K562 (cell line): ENCODE measurements at regions not wholly inside any gene's neighbourhood (a gene's known extent, or its start where the extent isn't known, plus 50 kb on each side); places are given as distances from the start of the nearest gene placed in this dataset.

Source experiments
- ATAC-seq: fragments of 200-7000 bp; cut with Tn5 transposase; 3 replicates; pipeline ENCODE4 v1.9.1; 2020; ENCODE audit warnings: moderate library complexity
- BruUV-seq: library from RNA; stranded (reverse); fragments of 400-500 nt; replicated peaks from 2 replicates; lab custom pipeline; 2021; lab: Mats Ljungman, UMichigan
- CTCF ChIA-PET: fragments of 300-600 bp; formaldehyde crosslinking; extraction: SDS; loops from one replicate; lab custom pipeline; 2021; ENCODE audit warnings: low intra/inter-chr PET ratio; lab: Yijun Ruan, JAX
- POLR2A ChIA-PET: fragments of 300-600, 350-650 bp; sonication (Branson Sonifier 250); formaldehyde crosslinking; extraction: SDS; loops from one replicate; lab custom pipeline; 2021; ENCODE audit warnings: antibody characterized with exemption, inconsistent platforms; lab: Yijun Ruan, JAX
- DNase-seq, 4 experiments: peaks; one replicate each; pipeline versions ENCODE4 v3.0.0 to v3.0.0-alpha.2; 2011 to 2018; ENCODE audit warnings: low spot score in 3 of 4, mixed read lengths in 3 of 4; ENCODE audit errors: extremely low read depth in 1 of 4
- FAIRE-seq: peaks from 2 replicates; lab custom pipeline; 2011; peaks lifted over from hg19 to GRCh38; lab: Jason Lieb, UNC
- H2AFZ ChIP-seq: 2 replicates; pipeline ENCODE4 v1.6.0; 2011; ENCODE audit warnings: low read depth, low read length, control low read depth, inconsistent platforms
- H3K27ac ChIP-seq: fragments of 200-600 bp; 3 replicates; pipeline ENCODE4 v1.8.0; 2011; ENCODE audit warnings: low read depth, mild to moderate bottlenecking, control low read depth, inconsistent platforms, low read length, moderate library complexity, mixed read lengths; ENCODE audit errors: extremely low read depth
- H3K27me3 ChIP-seq, 2 experiments: fragments of 300-600 bp in 1 of 2; 2 replicates in 1 of 2; 3 replicates in 1 of 2; pipeline versions ENCODE4 v1.6.0 to v1.8.0; 2011; ENCODE audit warnings: inconsistent platforms in 2 of 2, low read length in 2 of 2, mild to moderate bottlenecking in 1 of 2, mixed read lengths in 1 of 2, moderate library complexity in 1 of 2; ENCODE audit not compliant: control insufficient read depth in 2 of 2, insufficient read depth in 2 of 2
- H3K36me3 ChIP-seq: fragments of 300-600 bp; 3 replicates; pipeline ENCODE4 v1.8.0; 2011; ENCODE audit warnings: mild to moderate bottlenecking, low read length, inconsistent platforms; ENCODE audit not compliant: control insufficient read depth, insufficient read depth
- H3K4me1 ChIP-seq, 2 experiments: fragments of 200-600 bp in 1 of 2; replicated peaks in 1 of 2; 2 replicates in 1 of 2; 3 replicates in 1 of 2; pipeline versions ENCODE4 v1.5.1 to v1.8.0; 2011; ENCODE audit warnings: inconsistent platforms in 2 of 2, low read length in 2 of 2, mild to moderate bottlenecking in 1 of 2, mixed read lengths in 1 of 2, moderate library complexity in 1 of 2; ENCODE audit not compliant: control insufficient read depth in 2 of 2, insufficient read depth in 2 of 2
- H3K4me2 ChIP-seq: 2 replicates; pipeline ENCODE4 v1.6.1; 2011; ENCODE audit warnings: low read length, control low read depth, inconsistent platforms, mixed read lengths; ENCODE audit not compliant: insufficient read depth
- H3K4me3 ChIP-seq: fragments of 200-600 bp; sonication (generic), shearing (Covaris generic); 2 replicates; pipeline ENCODE4 v1.5.1; 2016; ENCODE audit warnings: control low read depth, inconsistent platforms
- H3K79me2 ChIP-seq: fragments of 200-600 bp; 3 replicates; pipeline ENCODE4 v1.8.0; 2011; ENCODE audit warnings: low read length, inconsistent platforms; ENCODE audit not compliant: control insufficient read depth, insufficient read depth
- H3K9ac ChIP-seq, 2 experiments: 2 replicates each; pipeline versions ENCODE4 v1.6.0 to v1.6.1; 2011; ENCODE audit warnings: low read depth in 2 of 2, low read length in 2 of 2, control low read depth in 1 of 2, inconsistent platforms in 1 of 2, mild to moderate bottlenecking in 1 of 2, mixed read lengths in 1 of 2; ENCODE audit not compliant: insufficient read depth in 1 of 2
- H3K9me1 ChIP-seq: one replicate; pipeline ENCODE4 v1.6.0; 2011; ENCODE audit warnings: inconsistent platforms, mild to moderate bottlenecking, low read length, moderate library complexity; ENCODE audit not compliant: control insufficient read depth, insufficient read depth
- H3K9me3 ChIP-seq: replicated peaks from 2 replicates; pipeline ENCODE4 v1.5.1; 2011; ENCODE audit warnings: low read depth, low read length, inconsistent platforms; ENCODE audit not compliant: control insufficient read depth, insufficient read depth
- H4K20me1 ChIP-seq: replicated peaks from 2 replicates; pipeline ENCODE4 v1.6.1; 2011; ENCODE audit warnings: low read length, inconsistent platforms, mixed read lengths; ENCODE audit not compliant: control insufficient read depth, insufficient read depth
- COPS2 ChIP-seq: fragments of 450-650 bp; conservative IDR thresholded peaks from 2 replicates; pipeline ENCODE4 v1.6.1; 2016; ENCODE audit warnings: mild to moderate bottlenecking, moderate library complexity
- CREB3 ChIP-seq: fragments of 450-650 bp; conservative IDR thresholded peaks from 2 replicates; pipeline ENCODE4 v1.6.1; 2016; ENCODE audit warnings: missing genetic modification characterization, low read depth, mild to moderate bottlenecking, missing compliant biosample characterization, moderate library complexity
- FOXK1 ChIP-seq: sonication (generic); formaldehyde crosslinking; IDR thresholded peaks from 2 replicates; pipeline ENCODE4 v1.8.0; 2022; ENCODE audit warnings: missing genetic modification reagents, mild to moderate bottlenecking, borderline replicate concordance
- FOXK2 ChIP-seq, 2 experiments: fragments of 450-650 bp; IDR thresholded peaks in 1 of 2; conservative IDR thresholded peaks in 1 of 2; 2 replicates each; pipeline ENCODE4 v1.6.1; 2016; ENCODE audit warnings: low read depth in 2 of 2, mild to moderate bottlenecking in 1 of 2
- HEY1 ChIP-seq: fragments of 250-450 bp; sonication (Bioruptor Pico); IDR thresholded peaks from 2 replicates; pipeline ENCODE4 v1.5.0; 2020; ENCODE audit warnings: mild to moderate bottlenecking, moderate library complexity, borderline replicate concordance
- MNT ChIP-seq, 2 experiments: fragments of 450-650 bp; conservative IDR thresholded peaks; 2 replicates each; pipeline ENCODE4 v1.6.1; 2017; ENCODE audit warnings: mild to moderate bottlenecking in 2 of 2, moderate library complexity in 2 of 2
- PREB ChIP-seq: sonication (generic); formaldehyde crosslinking; IDR thresholded peaks from 2 replicates; pipeline ENCODE4 v1.8.1; 2023; ENCODE audit warnings: mild to moderate bottlenecking, missing genetic modification reagents
- RBM15 ChIP-seq: fragments of 200-400 bp; formaldehyde crosslinking; IDR thresholded peaks from 2 replicates; pipeline ENCODE4 v1.6.1; 2018; ENCODE audit warnings: mild to moderate bottlenecking, low read length, moderate library complexity; ENCODE audit not compliant: insufficient read depth
- RBM17 ChIP-seq: fragments of 200-400 bp; formaldehyde crosslinking; IDR thresholded peaks from 2 replicates; pipeline ENCODE4 v1.6.1; 2017; ENCODE audit warnings: low read depth, mild to moderate bottlenecking, low read length, borderline replicate concordance
- TBL1XR1 ChIP-seq, 2 experiments: IDR thresholded peaks; 2 replicates each; pipeline ENCODE4 v1.6.1; 2012; ENCODE audit warnings: improper control_type of control experiment in 2 of 2, low read length in 2 of 2, mild to moderate bottlenecking in 1 of 2
- XRCC5 ChIP-seq: fragments of 200-400 bp; formaldehyde crosslinking; IDR thresholded peaks from 2 replicates; pipeline ENCODE4 v1.6.1; 2017; ENCODE audit warnings: low read depth, mild to moderate bottlenecking, low read length
- ZKSCAN1 ChIP-seq: fragments of 150-350 bp; IDR thresholded peaks from 2 replicates; pipeline ENCODE4 v1.6.1; 2016; ENCODE audit warnings: low read depth, low read length
- ZNF436 ChIP-seq: fragments of 250-450, 450-650 bp; sonication (Bioruptor Pico); formaldehyde crosslinking; IDR thresholded peaks from 2 replicates; pipeline ENCODE4 v1.7.0; 2020; ENCODE audit warnings: mild to moderate bottlenecking
- ZNF668 ChIP-seq: fragments of 250-450 bp; sonication (Bioruptor Pico); IDR thresholded peaks from 2 replicates; pipeline ENCODE4 v1.8.0; 2022; ENCODE audit warnings: mild to moderate bottlenecking, inconsistent platforms
- WGBS: fragments of 100-300 bp; shearing (Covaris generic); methylation state at CpG from one replicate; pipeline ENCODE4 v1.1.6; 2016; ENCODE audit warnings: low coverage, mixed read lengths; ENCODE audit not compliant: insufficient coverage; ENCODE audit errors: missing lambda C conversion rate; 5-methylcytosine and 5-hydroxymethylcytosine counted together
- in situ Hi-C: fragments of 300-500 bp; cut with MboI; formaldehyde crosslinking; loops from 4 replicates; pipeline ENCODE4 v1.15.0; 2018; ENCODE audit warnings: inconsistent platforms, mixed read lengths
- intact Hi-C: fragments of 100-400 bp; cut with micrococcal nuclease; formaldehyde crosslinking; loops from 2 replicates; pipeline ENCODE4 v1.14.2; 2022
- TF ChIP-seq, protein P1 (sequence below), 2 experiments: IDR thresholded peaks; 2 replicates each; pipeline ENCODE4 v1.6.1; 2011; ENCODE audit warnings: borderline replicate concordance in 1 of 2, control low read depth in 1 of 2, low read depth in 1 of 2, low read length in 1 of 2, mild to moderate bottlenecking in 1 of 2, mixed read lengths in 1 of 2, moderate library complexity in 1 of 2; ENCODE audit not compliant: insufficient read depth in 1 of 2, insufficient read length in 1 of 2, poor library complexity in 1 of 2, severe bottlenecking in 1 of 2; ENCODE audit errors: extremely low read depth in 1 of 2
- TF ChIP-seq, protein P2 (sequence below): fragments of 250-450 bp; sonication (Bioruptor Pico); IDR thresholded peaks from 2 replicates; pipeline ENCODE4 v1.5.1; 2021; ENCODE audit warnings: mild to moderate bottlenecking

GRCh38 chr14:26744903-26745302 lies 147.1 kb upstream of the NOVA1 start:
- H3K4me3 ChIP-seq, result no peak overlapping the region
- no CpG with 5 or more reads among the region's 1 CpG for WGBS
- BruUV-seq, result no TSS peak
- ChIA-PET CTCF (no interaction called here), POLR2A (no interaction called here)
- FAIRE-seq, result no peak
- H4K20me1 ChIP-seq, result no peaks in the 10 kb centered on the region
- in situ Hi-C loops, result no loop called here
- H3K27ac ChIP-seq, result no peak overlapping the region
- H3K4me1 ChIP-seq, result no peaks in the 10 kb centered on the region
- intact Hi-C loops, result no loop called here
- no peak overlapping the region for H2AFZ ChIP-seq
- no peaks in the 10 kb centered on the region for H3K9me3 ChIP-seq
- no peak overlapping the region for H3K4me2 ChIP-seq
- no peak for ATAC-seq
- H3K79me2 ChIP-seq, result no peaks in the 10 kb centered on the region
- H3K9ac ChIP-seq, result no peak overlapping the region
- H3K36me3 ChIP-seq, result no peaks in the 10 kb centered on the region
- H3K9me1 ChIP-seq, result no peaks in the 10 kb centered on the region
- no peak for TF ChIP-seq PREB (CRISPR knock-in tag)
- no peak for TF ChIP-seq ZNF668
- no peak for TF ChIP-seq COPS2
- no peak for TF ChIP-seq XRCC5
- TF ChIP-seq, protein P1, sequence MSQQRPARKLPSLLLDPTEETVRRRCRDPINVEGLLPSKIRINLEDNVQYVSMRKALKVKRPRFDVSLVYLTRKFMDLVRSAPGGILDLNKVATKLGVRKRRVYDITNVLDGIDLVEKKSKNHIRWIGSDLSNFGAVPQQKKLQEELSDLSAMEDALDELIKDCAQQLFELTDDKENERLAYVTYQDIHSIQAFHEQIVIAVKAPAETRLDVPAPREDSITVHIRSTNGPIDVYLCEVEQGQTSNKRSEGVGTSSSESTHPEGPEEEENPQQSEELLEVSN (IDR thresholded peaks at IDR 0.05; ENCODE audit: borderline replicate concordance in 1 of 2, extremely low read depth in 1 of 2, insufficient read depth in 1 of 2, insufficient read length in 1 of 2, low read depth in 1 of 2, low read length in 1 of 2, poor library complexity in 1 of 2, severe bottlenecking in 1 of 2), result no peak
- TF ChIP-seq, protein P2, sequence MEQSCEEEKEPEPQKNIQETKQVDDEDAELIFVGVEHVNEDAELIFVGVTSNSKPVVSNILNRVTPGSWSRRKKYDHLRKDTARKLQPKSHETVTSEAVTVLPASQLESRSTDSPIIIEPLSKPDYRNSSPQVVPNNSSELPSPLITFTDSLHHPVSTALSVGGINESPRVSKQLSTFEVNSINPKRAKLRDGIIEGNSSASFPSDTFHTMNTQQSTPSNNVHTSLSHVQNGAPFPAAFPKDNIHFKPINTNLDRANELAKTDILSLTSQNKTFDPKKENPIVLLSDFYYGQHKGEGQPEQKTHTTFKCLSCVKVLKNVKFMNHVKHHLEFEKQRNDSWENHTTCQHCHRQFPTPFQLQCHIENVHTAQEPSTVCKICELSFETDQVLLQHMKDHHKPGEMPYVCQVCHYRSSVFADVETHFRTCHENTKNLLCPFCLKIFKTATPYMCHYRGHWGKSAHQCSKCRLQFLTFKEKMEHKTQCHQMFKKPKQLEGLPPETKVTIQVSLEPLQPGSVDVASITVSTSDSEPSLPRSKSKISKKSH (CRISPR knock-in tag), result no peak
- TF ChIP-seq TBL1XR1 (IDR thresholded peaks at IDR 0.05; ENCODE audit: low read length in 2 of 2), result no peak
- no peak for TF ChIP-seq RBM17
- TF ChIP-seq HEY1 (CRISPR knock-in tag), result no peak
- TF ChIP-seq MNT (conservative IDR thresholded peaks at IDR 0.05), result no peak
- no peak for TF ChIP-seq ZKSCAN1
- no peak for TF ChIP-seq FOXK1 (CRISPR knock-in tag)
- TF ChIP-seq RBM15, result no peak
- no peak for TF ChIP-seq CREB3 (tag)
- no peak for TF ChIP-seq FOXK2 (conservative IDR thresholded peaks at IDR 0.05 in 1 of 2, IDR thresholded peaks at IDR 0.05 in 1 of 2; ENCODE audit: low read depth in 2 of 2)
- no peak for TF ChIP-seq ZNF436 (CRISPR knock-in tag)
- H3K27me3 ChIP-seq, result no peaks in the 10 kb centered on the region
- no peak for DNase-seq
